GM18951 (cell line): ENCODE measurements at regions not wholly inside any gene's neighbourhood (a gene's known extent, or its start where the extent isn't known, plus 50 kb on each side); places are given as distances from the start of the nearest gene placed in this dataset.
"Not testable (repeated sequence)": the region's sequence is repeated elsewhere in the genome, so short reads cannot be mapped to it uniquely, and the experiment has no call there.

ENCODE experiments used
- POLR2A ChIP-seq: IDR thresholded peaks from 4 replicates; pipeline ENCODE4 v1.6.1; 2011; ENCODE audit warnings: mild to moderate bottlenecking; ENCODE audit not compliant: insufficient read length, insufficient read depth; ENCODE audit errors: extremely low read depth
- in situ Hi-C: fragments of 300-500 bp; cut with MboI; formaldehyde crosslinking; loops from one replicate; pipeline ENCODE4 v1.12.0; 2022; ENCODE audit warnings: low sequenced_read_pairs, mixed read lengths, inconsistent platforms; ENCODE audit not compliant: unreplicated experiment

DNA sequence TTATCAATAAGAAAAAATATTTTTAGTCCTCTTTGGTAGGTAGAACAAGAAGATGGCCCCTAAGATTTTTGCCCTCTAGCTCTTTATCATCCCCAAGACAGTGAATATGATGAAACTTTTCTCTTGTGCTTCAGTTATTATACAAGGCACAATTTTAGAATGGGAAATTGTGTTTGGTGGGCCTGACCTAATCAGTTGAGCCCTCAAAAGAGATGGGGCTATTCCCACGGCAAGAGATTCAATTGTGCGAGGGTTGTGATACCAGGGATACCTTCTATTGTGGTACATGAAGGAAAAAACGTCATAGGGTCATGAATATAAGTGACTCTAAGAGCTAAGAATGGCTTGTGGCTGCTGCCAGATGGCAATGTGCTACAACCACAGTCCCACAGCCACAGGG lies 94.0 kb upstream of the COX7C start:
- in situ Hi-C loops: no loop called here

GRCh38 chr5:86525622-86526021 lies 92.1 kb upstream of the COX7C start:
- TF ChIP-seq POLR2A: no peak
- in situ Hi-C loops: no loop called here

More for the DNA sequence above, 94.0 kb upstream of the COX7C start:
- no peak for TF ChIP-seq POLR2A

- in situ Hi-C loops: no loop called here
- no peak for TF ChIP-seq POLR2A
Measured at GRCh38 chr5:86526811-86527348, 90.9 kb upstream of the COX7C start.

GRCh38 chr5:86532429-86532828 lies 85.3 kb upstream of the COX7C start:
- in situ Hi-C loops: no loop called here
- TF ChIP-seq POLR2A: no peak

- in situ Hi-C loops: no loop called here
- TF ChIP-seq POLR2A: no peak
Measured at GRCh38 chr5:86536396-86536795, 81.3 kb upstream of the COX7C start.

DNA sequence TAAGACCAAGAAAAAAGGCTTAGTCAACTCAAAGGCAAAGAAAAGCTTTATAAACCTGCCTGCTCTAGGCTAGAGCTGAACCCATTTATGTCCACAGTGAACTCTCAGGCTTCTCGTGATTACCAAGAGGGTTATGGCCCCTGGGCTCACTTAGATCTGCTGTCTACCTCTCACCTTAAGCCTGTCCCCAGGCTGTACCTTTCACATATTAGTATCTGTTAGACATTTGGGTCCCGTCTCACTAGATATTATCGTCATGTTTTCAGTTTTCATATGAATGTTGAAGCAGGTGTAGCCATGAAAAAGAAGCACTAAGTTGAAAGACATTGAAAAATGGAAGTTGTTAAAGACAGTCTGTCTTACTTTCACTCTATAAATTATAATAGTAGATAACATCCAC lies 75.2 kb upstream of the COX7C start:
- no peak for TF ChIP-seq POLR2A
- in situ Hi-C loops: no loop called here

DNA sequence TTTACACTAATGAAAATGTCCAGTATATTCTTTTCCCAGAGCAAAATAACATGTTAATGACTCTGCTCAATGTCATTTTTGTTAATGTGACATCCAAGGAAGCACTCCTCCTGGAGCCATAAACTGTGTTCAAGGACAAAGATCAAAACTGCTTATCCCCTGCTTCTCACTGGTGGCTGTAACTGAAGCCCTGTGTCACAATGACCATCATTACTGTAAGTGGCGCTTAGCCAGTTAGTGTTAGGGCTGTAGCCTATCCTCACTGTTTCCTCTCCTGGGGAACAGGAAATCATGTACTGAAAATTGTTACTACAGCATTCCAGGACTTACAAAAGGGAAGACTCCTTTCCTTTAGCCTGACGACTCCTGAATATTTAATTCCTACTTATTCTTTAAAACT lies 71.7 kb upstream of the COX7C start:
- no peak for TF ChIP-seq POLR2A
- in situ Hi-C loops: no loop called here

- in situ Hi-C loops: no loop called here
- TF ChIP-seq POLR2A: no peak
Measured at GRCh38 chr5:86546582-86546981, 71.2 kb upstream of the COX7C start.

DNA sequence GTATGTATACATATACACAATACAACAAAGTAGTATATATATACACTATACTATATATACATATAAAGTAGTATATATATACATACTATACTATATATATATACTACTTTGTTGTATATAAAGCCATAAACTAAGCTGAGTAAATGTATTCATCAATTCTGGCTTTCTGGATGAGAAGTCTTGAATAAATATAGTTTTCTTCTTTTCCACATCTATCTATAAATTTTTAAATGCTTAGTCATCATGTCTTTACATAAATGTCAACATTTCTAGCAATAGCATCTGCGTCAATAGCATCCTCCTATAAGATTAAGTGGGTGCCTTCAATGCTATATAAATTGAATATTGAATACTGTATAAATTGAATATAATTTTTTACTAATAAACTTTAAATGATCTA lies 63.1 kb upstream of the COX7C start:
- TF ChIP-seq POLR2A: no peak
- in situ Hi-C loops: no loop called here

DNA sequence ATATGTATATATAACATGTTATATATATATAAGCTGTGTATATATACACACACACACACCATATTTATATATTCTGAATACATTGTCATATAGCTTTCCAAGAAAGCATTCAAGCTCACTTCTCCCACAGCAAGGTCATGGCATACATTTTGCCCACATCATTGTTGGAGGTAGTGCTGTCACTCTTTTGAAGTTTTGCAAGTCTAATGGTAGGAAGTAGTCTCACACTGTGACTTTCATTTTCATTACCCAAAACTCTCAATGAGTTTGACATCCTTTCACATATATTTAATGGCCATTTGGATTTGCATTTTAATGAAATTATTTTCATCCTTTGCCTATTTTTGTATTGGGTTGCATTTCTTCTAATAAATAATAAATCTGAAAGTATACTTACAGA lies 59.8 kb upstream of the COX7C start:
- in situ Hi-C loops: no loop called here
- no peak for TF ChIP-seq POLR2A

GRCh38 chr5:86565197-86565789 lies 52.4 kb upstream of the COX7C start:
- TF ChIP-seq POLR2A: no peak
- in situ Hi-C loops: no loop called here

GRCh38 chr5:86566030-86566429 lies 51.7 kb upstream of the COX7C start:
- in situ Hi-C loops: not testable (repeated sequence)
